Islet precursor cell (in vitro differentiated cells): ENCODE measurements at regions not wholly inside any gene's neighbourhood (a gene's known extent, or its start where the extent isn't known, plus 50 kb on each side); places are given as distances from the start of the nearest gene placed in this dataset.
"Not testable (repeated sequence)": the region's sequence is repeated elsewhere in the genome, so short reads cannot be mapped to it uniquely, and the experiment has no call there.

ENCODE experiments used
- DNase-seq: peaks from one replicate; pipeline ENCODE4 v3.0.0-alpha.2; 2018

- no peak for DNase-seq
These were observed 200.6 kb downstream of the DUSP10 start for GRCh38 chr1:221541296-221541695.

- DNase-seq, result no peak
These were observed 198.3 kb downstream of the DUSP10 start for GRCh38 chr1:221543529-221544120.

- no peak for DNase-seq
These were observed 192.9 kb downstream of the DUSP10 start for GRCh38 chr1:221548942-221549341.

GRCh38 chr1:221549815-221550214 lies 192.1 kb downstream of the DUSP10 start:
- no peak for DNase-seq

- DNase-seq, result not testable (repeated sequence)
These were observed 189.1 kb downstream of the DUSP10 start for GRCh38 chr1:221552792-221553191.

- no peak for DNase-seq
These were observed 186.0 kb downstream of the DUSP10 start for GRCh38 chr1:221555689-221556433.

- no peak for DNase-seq
These were observed 185.5 kb downstream of the DUSP10 start for GRCh38 chr1:221556435-221556834.

- DNase-seq, result no peak
These were observed 184.9 kb downstream of the DUSP10 start for GRCh38 chr1:221557013-221557412.

- DNase-seq, result no peak
These were observed 183.5 kb downstream of the DUSP10 start for GRCh38 chr1:221558396-221558795.

GRCh38 chr1:221559911-221560310 lies 182.0 kb downstream of the DUSP10 start:
- no peak for DNase-seq

GRCh38 chr1:221562542-221563475 lies 179.1 kb downstream of the DUSP10 start:
- DNase-seq, result no peak

- DNase-seq, result no peak
These were observed 178.4 kb downstream of the DUSP10 start for GRCh38 chr1:221563476-221563921.

- DNase-seq, result no peak
These were observed 177.0 kb downstream of the DUSP10 start for GRCh38 chr1:221564891-221565290.

- no peak for DNase-seq
These were observed 176.2 kb downstream of the DUSP10 start for GRCh38 chr1:221565711-221566110.

GRCh38 chr1:221567859-221568507 lies 173.9 kb downstream of the DUSP10 start:
- no peak for DNase-seq

- no peak for DNase-seq
These were observed 168.1 kb downstream of the DUSP10 start for GRCh38 chr1:221573756-221574155.

GRCh38 chr1:221574529-221574928 lies 167.4 kb downstream of the DUSP10 start:
- DNase-seq, result no peak

- no peak for DNase-seq
These were observed 166.3 kb downstream of the DUSP10 start for GRCh38 chr1:221575605-221576004.

GRCh38 chr1:221576268-221576667 lies 165.6 kb downstream of the DUSP10 start:
- no peak for DNase-seq

- no peak for DNase-seq
These were observed 158.4 kb downstream of the DUSP10 start for GRCh38 chr1:221583465-221583864.

- not testable (repeated sequence) for DNase-seq
These were observed 154.9 kb downstream of the DUSP10 start for GRCh38 chr1:221587013-221587412.

- not testable (repeated sequence) for DNase-seq
These were observed 150.6 kb downstream of the DUSP10 start for GRCh38 chr1:221591250-221591649.

GRCh38 chr1:221594576-221594975 lies 147.3 kb downstream of the DUSP10 start:
- DNase-seq, result no peak
